GM19463 (cell line): ENCODE measurements at regions not wholly inside any gene's neighbourhood (a gene's known extent, or its start where the extent isn't known, plus 50 kb on each side); places are given as distances from the start of the nearest gene placed in this dataset.

Source experiments
- ATAC-seq: cut with Tn5 transposase; IDR thresholded peaks from one replicate; pipeline ENCODE4 v1.9.1; 2021; ENCODE audit warnings: mild to moderate bottlenecking, moderate library complexity; ENCODE audit not compliant: unreplicated experiment

DNA sequence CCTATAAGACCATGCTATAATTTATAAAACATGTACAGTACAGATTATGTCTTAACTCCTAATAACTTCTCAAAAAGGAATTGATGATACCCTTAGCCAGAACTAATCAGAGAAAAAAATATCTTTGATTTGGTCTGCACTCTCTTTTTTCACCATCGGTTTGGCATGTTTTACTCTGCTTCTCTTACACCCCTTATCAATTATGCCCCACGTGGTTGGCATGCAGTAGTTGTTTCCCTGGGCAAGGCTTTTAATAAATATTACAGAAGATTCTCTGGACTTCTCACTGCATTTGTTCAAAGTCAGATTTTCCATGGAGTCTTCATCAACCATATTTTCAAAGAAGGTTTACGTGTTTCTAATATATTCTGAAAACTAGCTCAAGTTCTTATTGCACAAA lies 167.4 kb upstream of the LRIG3 start:
- no peak for ATAC-seq

DNA sequence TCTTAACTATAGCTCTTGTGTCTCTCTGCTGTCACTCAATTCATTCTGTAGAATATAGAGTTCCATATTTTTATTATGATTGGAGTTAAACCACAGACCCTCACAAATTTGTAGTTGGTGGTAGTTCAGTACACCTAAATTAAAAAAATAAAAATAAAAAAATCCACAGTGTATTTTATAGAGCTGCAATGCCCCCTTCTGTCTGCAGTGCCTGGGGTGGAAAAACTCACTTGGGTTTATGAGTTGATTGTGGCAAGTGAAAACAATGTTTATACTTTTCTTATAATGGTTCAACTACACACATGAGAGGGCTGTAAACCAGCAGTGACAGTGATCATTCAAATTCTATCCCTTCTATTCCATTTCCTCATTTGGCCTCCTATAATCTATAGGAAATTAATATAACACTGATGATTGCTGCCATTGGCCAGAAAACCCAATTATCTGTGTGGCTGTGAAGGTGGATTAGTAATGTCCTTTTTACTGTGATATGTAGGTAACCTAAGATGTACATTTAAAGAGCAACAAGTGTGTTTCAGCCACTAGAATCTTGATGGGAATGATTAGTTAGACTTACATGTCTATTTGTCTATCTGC lies 166.9 kb upstream of the LRIG3 start:
- no peak for ATAC-seq

DNA sequence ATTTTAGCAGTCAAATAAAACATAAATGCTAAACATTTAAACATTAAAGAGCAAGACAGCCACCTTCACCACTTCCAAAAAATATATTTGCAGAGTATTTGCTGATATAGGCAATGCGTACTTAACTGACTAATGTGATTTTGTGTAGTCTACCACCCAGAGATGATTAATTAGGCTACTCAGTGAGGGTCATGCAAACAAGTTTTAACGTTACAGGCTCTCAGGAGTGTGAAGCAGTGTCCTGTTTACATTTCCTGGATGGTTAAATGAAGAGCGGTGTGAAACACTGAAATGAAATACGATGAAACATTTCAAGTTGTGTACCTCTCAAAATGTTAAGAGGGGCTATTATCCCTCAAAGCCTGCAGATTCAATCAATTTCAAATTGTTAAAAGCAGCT lies 165.8 kb upstream of the LRIG3 start:
- no peak for ATAC-seq

- ATAC-seq: no peak
Measured at GRCh38 chr12:59085690-59086089, 165.4 kb upstream of the LRIG3 start.

- ATAC-seq: no peak
Measured at GRCh38 chr12:59084511-59085375, 164.4 kb upstream of the LRIG3 start.

DNA sequence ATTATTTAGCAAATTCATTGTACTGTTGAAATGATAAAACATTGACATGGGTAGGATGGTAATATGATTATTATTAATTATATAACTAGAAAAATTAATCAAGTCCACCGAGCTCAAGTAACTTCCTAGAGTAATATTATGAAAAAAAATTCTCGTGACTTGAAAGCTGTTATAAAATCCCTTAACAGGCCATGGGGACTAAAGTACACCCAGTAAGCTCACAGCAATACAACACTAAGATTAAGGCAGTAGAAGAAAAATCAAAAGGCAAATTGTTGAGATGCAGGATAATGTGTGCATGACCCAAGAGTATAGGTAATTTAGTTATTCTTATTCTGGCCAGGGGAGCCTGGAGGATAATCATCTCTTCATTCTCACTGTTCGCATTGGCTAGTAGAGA lies 162.6 kb upstream of the LRIG3 start:
- no peak for ATAC-seq

- ATAC-seq: no peak
Measured at GRCh38 chr12:59080101-59080500, 159.8 kb upstream of the LRIG3 start.

- no peak for ATAC-seq
Measured at GRCh38 chr12:59079472-59079871, 159.2 kb upstream of the LRIG3 start.

DNA sequence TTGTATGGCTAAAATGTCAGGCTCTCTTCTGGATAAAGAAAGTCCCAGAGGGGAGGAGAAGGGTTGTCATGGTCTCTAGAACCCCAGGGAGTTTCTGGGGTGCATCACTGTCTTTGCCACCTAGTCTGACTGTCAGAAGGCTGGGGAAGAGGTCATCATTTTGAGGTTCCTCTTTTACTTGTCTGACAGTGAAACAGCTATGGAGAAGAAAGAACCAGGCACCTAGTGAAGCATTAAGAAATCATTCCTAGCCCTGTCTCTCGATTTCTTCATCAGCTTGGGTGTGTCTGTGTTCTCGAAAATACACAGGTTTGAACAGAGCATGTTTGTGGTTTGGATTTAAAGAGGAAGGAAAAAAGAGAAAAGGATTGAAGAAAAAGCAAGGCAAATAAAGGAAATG lies 158.7 kb upstream of the LRIG3 start:
- ATAC-seq: no peak

DNA sequence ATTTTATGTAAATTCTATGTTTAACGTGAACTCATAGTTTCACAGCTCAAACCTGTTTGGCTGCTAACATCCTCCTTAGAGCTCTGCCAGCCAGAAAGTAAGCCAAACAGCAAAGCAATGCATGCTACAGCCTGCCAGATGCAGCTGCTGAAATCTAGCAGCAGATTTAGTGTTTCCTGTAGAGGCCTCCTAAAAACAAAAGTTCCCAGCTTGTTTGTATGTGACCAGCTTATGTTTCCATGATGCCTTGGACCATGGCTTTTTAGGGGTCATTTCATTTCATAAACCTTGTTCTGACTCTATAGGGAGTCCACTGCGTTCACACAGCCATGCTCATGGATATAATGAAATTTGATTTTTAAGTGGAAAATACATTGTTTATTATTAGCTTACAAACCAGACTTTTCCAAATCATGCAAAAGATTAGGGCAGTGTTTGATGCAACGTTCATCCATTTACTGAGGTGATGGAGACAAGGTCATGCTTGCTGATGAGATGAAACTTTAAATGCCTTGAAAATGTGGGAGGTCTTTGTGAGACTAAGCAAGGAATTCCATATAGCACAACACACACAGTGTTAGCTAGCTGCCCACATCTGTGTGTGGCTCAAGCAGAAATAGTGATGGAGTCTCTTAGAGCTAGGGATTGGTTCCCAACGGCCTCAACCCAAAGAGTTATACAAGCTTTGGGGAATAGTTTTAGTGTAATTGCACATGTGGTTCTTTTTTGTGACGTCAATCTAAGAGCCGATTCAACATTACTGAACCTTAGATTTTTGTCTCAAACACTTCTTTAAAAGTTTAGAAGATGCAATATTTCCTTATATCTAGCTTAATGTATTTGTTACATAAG lies 157.5 kb upstream of the LRIG3 start:
- ATAC-seq: no peak

DNA sequence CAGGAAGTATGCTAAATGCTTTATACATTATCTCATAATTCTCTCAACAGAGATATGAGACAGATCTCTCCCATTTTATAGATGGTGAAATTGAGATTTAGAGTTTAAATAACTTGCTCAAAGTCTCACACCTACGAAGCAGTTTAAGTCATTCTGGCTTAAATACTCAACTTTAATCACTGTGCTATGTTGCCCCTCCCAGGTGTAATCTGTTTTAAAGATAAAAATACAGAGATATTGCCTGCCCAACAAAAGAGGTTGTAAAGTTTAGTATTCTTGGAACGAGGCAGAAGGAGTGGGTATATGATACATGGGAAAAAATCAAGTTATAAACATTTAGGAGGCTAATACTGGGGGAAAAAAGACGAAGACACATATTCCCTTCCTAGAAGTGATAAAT lies 156.8 kb upstream of the LRIG3 start:
- ATAC-seq: no peak

GRCh38 chr12:59076622-59077021 lies 156.3 kb upstream of the LRIG3 start:
- no peak for ATAC-seq

DNA sequence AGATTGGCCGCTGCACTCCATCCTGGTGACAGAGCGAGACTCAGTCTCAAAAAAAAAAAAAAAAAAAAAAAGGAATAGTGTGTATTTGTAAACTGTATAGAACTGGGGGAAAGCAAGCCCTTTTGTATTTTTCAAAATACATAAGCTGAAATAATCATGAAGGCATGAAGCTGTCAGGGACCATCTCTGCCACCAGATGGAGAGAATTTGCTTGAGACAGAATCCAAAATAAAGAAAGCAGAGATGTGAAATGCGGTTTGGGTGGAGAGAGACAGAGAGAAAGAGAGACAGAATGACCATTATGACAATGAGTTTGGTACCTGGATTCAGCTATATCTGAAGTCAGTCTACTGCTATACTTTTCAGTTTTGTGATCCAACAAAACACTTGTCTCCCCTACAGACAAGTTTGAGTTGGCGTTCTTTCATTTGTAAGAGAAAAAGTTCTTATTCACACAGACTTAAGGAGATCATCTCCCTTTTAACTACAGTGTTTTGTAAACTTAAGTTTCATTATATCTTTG lies 155.7 kb upstream of the LRIG3 start:
- ATAC-seq: no peak

GRCh38 chr12:59075141-59075540 lies 154.8 kb upstream of the LRIG3 start:
- ATAC-seq: no peak

- ATAC-seq: no peak
Measured at GRCh38 chr12:59070322-59070933, 150.1 kb upstream of the LRIG3 start.

DNA sequence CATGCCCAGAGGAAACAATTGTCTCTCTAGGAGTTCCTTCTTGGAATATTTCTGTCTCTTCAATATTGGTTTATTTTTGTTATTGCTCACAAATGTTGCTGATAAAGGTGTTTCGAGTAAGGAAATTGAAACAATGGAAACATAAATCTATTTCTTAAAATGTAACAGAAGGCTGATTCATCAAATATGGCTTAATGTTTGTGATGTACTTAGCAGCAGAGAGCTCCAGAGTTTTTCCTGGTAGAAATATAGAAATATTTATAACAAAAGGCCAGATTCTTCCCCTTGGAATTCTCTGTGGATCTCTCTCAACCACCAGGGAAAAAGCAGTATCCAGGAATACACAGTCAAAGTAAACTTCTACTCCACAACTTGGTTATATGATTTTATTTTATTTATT lies 149.2 kb upstream of the LRIG3 start:
- ATAC-seq: no peak

DNA sequence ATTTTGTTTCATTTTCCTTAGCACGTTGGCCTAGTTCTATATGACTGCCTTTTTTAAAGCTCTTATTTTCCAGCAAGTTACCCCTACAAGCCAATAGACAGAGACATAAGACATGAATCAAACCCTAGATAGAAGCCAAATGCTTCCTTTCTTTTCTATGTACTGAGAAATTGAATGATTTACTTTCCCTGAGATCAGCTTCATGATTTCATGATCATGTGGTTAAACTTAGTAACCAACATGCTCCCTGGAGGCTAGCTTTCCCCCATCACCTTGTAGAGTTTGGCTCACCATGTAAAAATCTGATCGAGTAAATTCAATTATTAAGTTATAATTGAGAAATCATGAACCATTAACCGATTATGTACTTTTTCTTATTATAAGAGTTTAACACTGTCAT lies 148.1 kb upstream of the LRIG3 start:
- no peak for ATAC-seq

- ATAC-seq: no peak
Measured at GRCh38 chr12:59067083-59067482, 146.8 kb upstream of the LRIG3 start.

DNA sequence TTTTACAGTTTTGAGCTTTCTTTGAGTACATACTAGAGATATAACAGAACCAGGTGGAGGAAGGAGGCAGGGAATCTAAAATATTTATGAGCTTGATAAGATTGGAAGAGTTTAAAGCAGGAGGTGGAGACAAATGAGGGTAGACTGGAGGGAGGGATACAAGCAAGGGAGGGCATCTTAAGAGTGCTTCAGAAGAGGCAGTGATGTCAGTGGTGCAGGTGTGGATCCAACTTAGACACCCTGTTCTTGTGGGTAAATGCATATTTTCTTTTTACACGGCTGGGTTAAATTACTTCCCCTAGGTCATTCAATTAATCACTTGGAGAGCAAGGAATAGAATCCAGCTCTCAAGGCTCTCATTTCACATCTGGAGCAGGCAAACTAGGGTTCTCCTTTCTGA lies 146.1 kb upstream of the LRIG3 start:
- ATAC-seq: no peak

DNA sequence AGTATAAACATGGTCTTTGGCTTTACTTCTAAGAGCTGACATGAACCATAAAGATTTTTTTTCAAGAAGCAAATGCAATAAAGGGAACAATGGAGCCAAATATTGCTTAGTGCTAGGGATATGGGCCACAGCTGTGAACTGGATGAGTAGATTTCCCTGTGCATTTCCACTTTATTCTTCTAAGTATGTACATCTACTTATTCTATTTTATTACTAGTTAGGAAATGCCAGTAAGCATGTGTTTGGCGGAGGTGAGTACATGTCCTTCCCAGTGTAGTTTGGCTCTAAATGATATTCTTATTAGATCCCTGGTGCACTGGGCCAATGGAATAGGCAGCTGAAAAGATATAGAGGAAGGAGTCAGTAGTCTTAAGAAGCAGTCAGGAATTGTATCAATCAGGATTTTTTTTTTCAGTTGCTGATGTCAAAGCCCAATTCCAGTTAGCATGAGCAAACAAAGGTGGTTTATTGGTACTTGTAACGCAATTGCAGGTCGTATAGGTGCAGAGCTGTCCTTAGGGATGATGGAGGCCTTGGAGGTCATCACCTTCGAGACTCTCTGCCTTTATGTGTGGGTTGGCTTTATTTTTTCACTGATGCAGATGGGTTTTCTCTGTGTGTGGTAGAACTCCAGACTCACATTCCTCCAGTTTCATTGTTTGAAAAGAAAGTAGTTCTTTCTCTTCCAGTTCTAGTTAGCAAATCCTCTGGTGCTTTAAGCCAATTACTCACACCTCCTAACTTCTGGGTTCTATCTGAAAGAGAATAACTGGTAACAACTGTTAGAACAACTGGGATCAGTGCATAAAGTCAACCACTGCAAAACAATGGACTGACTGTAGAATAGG lies 139.0 kb upstream of the LRIG3 start:
- no peak for ATAC-seq
